Stimulated activated CD4-positive, alpha-beta T cell treated with anti-CD3 and anti-CD28 coated beads, TNF-alpha, amount 100 ng/mL, for 48 hours (primary cell): ENCODE measurements at regions not wholly inside any gene's neighbourhood (a gene's known extent, or its start where the extent isn't known, plus 50 kb on each side); places are given as distances from the start of the nearest gene placed in this dataset.
"Not testable (repeated sequence)": the region's sequence is repeated elsewhere in the genome, so short reads cannot be mapped to it uniquely, and the experiment has no call there.

Experiments
- DNase-seq, 3 donors: peaks; one replicate each; pipeline ENCODE4 v3.0.0-alpha.2; 2020; ENCODE audit warnings: low read depth in 3 of 3

DNA sequence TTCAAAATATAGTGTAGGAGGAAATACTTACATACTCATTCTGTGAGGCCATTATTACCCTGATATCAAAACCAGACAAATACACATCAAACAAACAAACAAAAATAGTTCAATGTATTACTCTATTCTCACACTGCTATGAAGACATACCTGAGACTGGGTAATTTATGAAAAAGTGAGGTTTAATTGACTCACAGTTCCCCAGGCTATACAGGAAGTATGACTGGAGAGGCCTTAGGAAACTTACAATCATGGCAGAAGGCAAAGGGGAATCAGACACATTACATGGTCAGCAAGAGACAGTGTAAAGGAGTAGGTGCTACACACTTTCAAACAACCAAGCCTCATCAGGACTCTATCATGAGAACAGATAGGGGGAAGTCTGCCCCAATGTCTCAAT is 1023.2 kb downstream of the TMTC2 start:
- no peak for DNase-seq

DNA sequence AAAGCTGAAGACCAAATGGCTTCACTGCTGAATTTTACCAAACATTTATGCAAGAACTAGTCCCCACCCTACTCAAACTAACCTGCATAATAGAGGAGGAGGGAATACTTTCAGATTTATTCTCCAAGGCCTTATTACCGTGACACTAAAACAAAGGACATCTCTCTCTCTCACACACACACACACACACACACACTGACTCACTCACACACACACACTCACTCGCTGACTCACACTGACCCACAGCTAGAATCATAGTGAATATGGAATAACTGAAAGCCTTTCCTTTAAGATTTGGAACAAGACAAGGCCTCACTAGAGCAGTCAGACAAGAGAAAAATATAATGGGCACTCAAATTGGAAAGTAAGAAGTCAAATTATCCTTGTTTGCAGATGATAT is 1014.1 kb downstream of the TMTC2 start:
- DNase-seq, result no peak

DNA sequence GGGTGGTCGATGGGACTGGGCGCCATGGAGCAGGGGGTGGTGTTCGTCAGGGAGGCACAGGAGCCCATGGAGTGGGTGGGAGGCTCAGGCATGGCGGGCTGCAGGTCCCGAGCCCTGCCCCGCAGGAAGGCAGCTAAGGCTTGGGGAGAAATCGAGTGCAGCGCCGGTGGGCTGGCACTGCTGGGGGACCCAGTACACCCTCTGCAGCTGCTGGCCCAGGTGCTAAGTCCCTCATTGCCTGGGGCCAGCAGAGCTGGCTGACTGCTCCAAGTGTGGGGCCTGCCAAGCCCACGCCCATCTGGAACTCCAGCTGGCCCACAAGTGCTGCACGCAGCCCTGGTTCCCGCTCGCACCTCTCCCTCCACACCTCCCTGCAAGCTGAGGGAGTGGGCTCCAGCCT is 1009.6 kb downstream of the TMTC2 start:
- DNase-seq, result not testable (repeated sequence)

DNA sequence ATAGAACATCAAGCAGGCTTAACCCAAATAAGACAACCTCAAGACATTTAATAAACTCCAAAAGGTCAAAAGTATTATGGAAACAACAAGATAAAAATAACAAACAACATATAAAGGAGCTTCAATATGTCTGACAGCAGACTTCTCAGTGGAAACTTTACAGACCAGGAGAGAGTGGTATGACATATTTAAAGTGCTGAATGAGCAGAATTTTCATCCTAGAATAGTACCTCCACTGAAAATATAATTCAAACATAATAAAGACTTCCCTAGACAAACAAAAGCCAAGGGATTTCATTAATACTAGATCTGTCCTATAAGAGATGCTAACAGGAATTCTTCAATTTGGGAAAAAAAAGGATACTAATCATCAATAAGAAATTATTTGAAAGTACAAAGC is 1005.0 kb downstream of the TMTC2 start:
- DNase-seq, result no peak

DNA sequence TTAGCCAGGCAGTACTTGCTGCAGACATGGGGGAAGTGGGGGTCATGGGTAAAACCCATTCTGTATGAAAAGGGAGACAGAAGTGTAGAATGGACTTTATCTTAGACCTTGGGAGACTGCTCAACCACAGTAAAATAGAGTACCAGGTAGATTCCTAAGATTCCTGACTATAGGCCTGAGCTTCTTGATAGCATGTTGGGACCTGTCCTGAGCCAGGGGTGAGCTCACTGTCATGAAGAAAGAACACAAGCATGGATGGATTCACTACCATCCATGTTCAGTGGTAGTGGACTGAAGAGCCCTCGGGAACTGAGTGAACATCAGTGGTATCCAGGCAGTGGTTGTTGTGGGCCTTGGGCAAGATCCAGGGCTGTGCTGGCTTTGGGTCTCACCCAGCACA is 1003.8 kb downstream of the TMTC2 start:
- DNase-seq, result no peak

DNA sequence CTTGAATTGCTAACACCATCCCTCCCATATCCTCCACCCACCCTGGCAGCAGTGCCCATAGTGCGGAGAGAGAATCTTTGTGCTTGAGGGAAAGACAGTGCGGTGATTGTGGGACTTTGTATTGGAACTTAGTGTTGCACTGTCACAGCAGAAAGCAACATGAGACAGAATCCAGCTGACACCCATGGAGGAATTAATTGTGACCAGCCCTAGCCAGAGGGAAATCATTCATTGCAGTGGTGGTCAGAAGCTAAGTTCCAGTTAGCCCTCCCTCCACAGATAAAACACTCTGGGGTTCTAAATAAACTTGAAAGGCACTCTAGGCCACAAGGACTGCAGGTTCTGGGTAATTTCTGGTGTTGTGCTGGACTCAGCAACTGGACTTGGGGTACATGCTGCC is 1002.6 kb downstream of the TMTC2 start:
- DNase-seq, result no peak

DNA sequence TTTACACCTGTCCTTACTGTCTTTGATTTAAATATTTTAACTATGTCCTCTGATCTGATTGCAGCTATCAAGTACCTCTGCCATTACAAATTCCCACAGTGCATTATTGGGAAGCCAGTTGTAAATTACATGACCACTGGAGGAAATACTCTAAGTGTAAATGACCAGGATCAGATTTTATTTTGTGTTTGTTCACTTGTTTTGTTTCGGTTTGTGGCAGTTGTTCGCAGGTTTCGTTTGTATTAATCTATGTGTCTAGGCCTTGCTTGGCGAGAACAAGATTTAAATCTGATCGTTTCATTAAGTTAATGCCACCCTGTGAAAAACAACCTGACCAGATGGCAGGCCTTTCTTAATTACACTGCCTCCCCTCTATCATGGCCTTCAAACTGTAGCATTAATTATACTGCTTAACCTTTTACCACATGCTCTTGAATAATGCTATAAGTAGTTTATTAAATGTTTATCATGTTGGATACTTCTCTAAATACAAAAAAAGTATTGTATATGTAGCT is 990.1 kb downstream of the TMTC2 start:
- no peak for DNase-seq

DNA sequence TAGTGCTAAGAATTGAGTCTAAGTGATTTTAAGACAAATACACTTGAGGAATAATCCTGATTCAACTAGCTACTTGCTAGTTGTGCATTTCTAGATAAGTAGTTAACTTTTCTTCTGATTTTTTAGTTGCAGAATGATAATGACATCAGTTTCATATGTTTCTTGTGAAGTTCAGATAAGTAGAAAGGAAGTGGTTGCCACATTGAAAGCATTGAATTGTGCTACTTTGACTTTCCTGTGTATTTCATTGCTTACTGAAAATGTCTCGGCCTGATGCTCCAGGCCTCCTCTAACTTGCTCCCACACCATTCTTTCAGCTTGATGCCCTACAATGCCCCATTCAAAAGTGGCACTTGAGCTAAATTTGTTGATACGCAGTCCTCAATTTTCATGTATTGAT is 980.0 kb downstream of the TMTC2 start:
- no peak for DNase-seq

DNA sequence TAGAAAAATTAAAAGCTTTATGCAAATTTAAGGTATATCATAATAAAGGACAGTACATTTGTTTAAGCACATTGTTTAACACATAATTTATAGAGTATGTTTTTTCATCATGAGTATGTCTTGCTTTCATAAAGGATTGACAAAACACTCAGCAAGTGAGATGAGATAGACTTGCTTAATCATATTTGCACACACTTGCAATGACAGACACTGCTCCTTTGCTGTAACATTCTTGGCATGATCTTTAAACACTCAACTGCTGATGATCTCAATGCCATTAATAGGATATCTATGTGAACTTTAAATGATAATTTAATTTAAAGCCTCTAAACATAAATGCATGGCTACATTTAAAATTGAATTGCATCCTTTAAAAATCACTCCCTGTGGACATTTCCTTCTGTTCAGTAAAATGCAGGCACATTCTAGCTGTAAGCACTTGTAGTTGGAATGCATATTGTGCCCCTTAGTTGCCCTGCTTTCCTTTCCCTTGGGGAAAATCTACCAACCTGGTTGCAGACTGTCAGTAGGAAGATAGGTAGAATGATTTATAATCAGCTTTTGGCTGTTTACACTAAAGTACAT is 979.0 kb downstream of the TMTC2 start:
- no peak for DNase-seq

DNA sequence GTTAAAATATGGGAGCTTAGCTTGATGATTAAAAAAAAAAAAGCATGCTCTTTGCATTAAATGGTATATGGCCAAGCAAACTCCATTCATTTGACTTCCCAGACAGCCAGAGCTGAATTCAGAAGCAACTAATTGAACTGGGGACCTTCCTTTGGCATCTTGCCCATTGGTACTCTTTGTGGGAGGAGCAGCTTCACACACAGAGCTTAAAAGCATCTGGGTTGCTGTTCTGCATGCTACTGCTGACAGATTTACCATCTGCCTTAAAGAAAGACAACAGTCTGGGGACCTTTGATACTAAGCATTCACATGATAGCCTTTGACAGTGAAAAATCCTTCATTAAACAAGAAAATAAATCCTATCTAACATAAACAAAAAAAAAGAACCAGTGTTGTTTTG is 977.9 kb downstream of the TMTC2 start:
- no peak for DNase-seq

DNA sequence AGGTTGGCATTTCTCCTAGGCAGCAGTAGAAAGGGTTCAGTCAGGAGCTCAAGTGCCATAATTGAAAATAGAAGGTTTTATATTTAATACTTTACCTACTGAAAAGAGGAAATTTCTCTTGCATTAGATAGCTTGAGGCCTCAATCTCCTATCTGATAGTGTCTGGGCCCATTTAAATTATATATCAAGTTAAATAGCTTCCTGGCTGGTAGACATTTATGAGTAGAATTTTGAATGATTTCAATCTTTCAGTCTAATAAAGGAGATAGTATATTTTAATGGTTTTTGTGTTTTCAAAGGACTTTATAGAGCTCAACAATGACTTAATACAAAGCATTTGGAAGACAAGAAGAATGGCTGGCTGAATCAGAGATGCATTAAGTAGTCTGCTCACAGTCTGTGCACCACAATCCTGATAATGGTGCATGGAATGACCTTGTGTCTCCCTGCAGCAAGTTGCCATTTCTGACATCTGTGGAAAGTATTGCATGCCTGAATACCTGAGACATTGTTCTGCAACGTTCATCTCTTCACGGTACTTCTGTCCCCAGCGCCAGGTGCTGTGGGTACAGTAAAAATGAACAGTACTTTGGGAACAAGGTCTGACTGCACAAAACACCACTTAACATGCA is 974.1 kb downstream of the TMTC2 start:
- no peak for DNase-seq

DNA sequence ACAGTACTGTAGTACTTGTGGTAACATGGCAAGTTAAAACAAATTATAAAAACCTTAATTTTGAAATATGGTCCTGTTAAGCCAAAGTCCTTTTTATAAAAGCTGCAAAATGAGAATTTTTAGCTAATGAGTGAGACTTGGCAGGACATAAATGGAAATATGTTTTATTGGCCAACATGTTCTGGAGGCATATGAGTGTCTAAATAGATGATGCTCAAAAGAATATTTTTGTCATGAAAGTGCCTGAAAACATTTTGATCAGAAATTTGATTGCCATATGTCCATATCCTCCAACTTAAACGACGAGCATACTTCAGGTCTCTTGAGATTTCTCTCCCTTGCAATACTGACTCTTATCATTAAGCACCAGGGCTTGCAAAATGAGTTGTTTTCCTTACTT is 972.6 kb downstream of the TMTC2 start:
- no peak for DNase-seq

DNA sequence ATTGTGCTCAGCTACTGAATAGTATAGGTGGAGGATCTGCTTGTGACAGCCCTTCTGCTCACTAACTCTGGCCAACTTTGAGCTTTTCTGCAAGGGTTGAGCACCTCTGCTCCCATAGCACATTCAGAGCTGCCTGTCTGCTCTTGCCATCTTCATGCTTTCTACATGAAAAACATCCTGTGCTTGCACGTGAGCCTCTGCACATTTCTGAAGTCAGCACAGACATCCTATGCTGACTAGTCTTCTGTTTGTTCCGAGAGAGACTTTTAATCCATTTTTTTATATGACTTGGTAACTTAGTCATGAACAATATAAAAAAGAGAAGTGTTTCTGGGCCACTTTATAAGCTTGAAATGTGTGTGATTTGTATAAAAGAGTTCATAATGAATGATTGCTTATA is 969.3 kb downstream of the TMTC2 start:
- no peak for DNase-seq

DNA sequence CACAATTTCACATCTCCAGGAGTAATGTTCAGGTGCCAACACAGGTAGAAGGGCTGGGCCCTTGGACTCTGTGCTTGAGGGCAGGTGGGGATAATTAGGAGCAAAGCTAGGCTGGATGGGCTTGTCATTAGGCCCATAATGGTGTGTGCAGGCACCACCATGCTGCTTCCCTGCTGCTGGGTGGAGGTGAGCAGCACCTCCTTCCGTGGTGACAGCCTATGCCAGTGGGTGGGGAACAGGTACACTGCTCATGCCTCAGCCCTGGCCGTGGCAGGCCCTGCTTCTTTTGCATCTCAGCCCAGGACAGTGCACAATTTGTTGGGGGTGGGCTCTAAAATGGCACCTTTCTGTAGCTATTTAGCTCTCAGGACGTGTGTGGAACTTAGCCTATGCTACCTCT is 955.5 kb downstream of the TMTC2 start:
- DNase-seq, result no peak

DNA sequence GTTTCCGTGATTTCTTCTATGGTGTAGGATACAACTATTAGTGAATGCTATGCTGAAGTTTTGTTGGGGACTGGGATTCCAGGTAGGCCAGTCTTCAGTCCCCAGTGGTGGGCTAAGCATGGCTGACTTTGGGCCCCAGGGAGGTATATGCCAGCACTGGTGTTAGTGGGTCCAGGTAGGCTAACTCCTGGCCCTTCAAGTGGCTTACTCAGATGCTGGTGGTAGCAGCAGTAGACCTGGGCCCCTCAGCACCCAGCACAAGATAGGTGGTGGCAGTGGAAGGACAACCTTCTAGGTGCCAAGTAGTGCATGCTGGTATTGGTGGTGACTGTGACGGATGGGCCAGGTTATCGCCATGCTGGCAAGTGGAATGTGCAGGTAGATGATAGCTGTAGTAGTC is 955.1 kb downstream of the TMTC2 start:
- no peak for DNase-seq

DNA sequence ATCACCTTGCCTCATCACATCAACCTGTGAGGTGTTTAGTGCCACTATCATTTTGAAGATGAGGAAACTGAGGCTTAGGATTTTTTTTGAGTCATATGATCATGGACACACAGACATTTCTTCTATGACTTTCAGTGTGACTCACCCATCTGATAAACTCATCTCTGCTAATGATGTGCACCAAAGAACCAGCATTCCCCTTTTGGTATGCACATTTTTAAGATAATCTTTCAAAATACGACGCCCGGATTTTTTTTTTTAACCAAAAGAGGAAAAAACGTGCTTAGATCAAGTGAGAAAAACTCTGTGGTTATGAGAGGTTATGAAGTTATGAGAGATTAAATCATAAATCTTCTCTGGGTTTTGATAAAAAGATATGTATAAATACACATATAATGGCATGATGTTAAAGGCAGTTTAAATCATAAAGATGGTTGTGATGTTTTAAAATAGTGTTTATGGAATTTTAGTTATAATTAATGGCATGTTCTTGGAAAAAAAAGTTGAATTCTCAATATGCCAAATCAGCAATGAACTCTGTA is 948.1 kb downstream of the TMTC2 start:
- no peak for DNase-seq

DNA sequence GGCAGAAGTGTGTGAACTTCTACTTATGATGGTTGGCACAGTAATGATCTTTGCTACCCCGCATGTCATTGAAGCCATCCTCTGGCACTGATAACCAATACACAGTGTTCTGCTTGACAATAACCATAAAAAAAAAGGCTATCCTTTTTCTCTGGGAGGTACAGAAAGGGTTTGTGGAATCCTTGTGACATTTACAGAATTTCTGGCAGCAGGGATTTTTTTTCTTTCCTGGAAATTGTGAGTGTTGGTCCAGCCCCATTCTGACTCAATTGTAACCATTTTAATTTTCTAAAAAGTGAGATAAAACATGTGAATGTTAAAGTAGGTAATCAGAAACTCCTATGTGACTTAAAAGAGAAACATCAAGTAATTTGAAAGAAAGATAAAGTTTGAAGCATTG is 943.8 kb downstream of the TMTC2 start:
- DNase-seq, result no peak

DNA sequence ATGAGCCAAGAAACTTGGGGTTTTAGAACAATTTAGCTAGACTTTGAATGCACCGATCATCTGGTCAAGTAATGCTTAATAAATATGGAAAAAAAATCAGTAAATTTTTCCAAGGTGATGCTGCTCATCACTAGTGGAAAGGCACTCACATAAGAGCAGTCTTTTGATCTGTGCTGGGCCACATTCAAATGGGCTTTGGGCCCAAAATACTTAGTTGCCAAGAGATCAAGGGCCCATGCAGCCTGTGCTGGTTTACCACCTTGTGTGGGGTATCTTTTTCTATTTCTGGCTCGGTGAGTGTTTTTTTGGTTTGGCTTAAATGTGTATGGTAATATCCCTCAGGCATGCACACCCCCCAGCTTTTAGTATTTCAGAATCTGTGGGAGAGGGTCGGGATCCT is 943.2 kb downstream of the TMTC2 start:
- no peak for DNase-seq

DNA sequence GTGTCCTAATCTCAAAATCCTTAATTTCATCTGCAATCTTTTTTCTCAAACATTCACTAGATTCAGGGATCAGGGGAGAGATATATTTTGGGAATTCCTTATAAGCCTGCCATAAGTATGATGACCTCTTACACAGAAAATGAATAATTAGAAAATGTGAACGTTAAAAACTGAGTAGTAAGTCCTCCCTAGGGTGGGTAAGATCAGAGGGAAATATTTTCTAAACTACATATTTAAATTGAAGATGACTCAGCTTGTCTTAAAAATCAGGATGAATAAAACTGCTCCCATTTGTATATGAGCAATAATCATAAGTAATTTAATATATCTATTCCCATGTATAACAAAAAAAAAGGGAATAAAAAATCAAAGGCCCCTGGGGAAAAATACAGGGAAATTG is 935.5 kb downstream of the TMTC2 start:
- no peak for DNase-seq

DNA sequence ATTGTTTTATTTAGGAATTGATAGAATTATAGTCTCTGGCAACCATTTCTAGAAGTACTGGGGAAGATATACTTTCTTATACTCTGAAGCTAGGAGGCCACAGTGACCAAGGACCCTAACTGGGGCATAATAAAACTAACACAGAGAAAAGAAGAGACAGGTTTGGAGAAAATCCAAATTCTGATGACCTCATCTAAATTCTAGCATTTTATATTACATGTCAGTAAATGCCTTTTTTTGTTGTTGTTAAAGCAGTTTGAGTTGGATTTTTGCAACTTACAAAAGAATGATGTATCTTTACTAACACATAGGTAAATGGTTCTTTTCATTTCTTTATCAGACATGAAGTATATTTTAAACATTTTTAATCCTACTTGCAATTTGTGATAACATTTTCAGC is 933.3 kb downstream of the TMTC2 start:
- DNase-seq, result no peak

DNA sequence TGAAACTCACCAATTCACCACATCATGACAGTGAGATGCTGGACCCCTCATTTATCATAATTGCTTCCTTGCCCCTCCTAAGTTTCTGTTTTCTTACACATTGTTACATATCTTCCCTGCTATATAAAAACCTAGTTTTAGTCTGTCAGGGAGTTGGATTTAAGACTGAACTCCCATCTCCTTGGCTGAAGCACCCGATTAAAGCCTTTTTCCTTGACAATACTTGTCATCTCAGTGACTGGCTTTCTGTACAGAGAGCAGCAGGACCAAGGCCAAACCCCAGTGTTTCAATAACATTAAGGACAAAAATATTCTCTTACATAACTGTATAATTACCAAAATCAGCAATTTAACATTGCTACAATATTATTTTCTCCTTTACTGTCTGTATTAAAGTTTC is 928.4 kb downstream of the TMTC2 start:
- DNase-seq, result no peak

DNA sequence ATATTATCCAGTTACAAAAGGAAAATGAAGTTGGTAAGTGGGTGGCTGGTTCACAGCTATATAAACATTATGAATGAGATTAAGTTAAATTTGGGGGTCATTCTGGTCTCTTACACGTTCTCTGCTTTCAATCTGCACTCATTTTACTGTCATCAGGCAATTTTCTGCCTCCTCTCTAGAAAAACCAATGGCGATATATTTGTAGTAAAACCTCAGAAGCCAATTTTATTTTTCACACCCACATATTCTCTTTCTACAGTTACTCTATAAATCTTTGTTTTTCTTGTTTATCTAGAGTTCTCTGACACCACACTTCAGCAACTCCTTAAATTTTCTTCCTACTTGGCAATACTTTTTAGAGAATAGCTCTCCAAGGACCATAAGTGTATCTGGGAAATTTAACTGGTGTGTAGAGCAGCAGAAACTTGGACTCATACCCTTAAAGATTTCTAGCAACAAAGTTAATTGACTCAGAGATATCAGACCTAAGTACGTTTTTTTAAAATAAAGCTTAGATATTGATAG is 926.9 kb downstream of the TMTC2 start:
- DNase-seq, result no peak

DNA sequence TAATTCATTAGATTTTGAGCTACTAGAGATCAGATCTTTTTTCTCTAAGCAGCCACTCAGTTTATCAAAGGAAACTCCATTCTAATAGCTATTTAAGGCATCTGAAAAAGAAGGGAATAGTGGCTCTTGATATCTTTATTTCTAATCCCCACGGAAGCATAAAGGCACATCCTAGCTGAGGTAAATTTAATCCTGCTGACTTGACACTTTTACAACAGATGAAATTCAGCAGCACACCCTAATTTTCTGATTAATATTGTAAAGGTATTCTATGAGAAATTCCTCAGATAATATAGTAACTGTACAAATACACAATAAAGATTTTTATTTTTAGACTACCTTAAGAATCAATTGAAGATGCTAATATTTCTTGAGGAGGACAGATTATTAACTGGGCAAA is 916.4 kb downstream of the TMTC2 start:
- no peak for DNase-seq

DNA sequence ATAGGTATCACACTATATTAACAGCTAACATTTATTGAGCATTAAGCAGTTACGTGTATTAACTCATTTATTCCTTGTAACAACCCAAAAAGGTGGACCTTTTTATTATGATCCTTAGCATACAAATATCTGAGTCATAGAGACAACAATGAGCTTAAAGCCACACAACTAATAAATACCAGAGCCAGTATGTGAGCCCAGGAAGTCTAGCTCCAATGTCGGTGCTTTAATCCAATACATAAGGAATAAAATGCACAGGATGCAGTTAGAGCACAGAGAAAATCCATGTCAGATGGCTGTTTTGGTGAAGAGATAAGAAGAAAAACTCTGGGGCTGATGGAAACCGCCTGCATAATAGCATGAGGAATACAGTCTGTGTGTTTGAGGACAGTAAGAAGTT is 888.6 kb downstream of the TMTC2 start:
- no peak for DNase-seq
